GM12878 (cell line): ENCODE measurements at regions not wholly inside any gene's neighbourhood (a gene's known extent, or its start where the extent isn't known, plus 50 kb on each side); places are given as distances from the start of the nearest gene placed in this dataset.

Source experiments
- ATAC-seq: fragments of 200-7000 bp; cut with Tn5 transposase; 3 replicates; pipeline ENCODE4 v1.9.1; 2020; ENCODE audit warnings: mild to moderate bottlenecking, moderate library complexity
- BruUV-seq: library from RNA; stranded (reverse); fragments of 400-500 nt; replicated peaks from 2 replicates; lab custom pipeline; 2021; lab: Mats Ljungman, UMichigan
- CTCF ChIA-PET: fragments of 300-600 bp; sonication (Branson Sonifier 250); formaldehyde crosslinking; extraction: SDS; loops from one replicate; lab custom pipeline; 2021; ENCODE audit warnings: inconsistent platforms; lab: Yijun Ruan, JAX
- POLR2A ChIA-PET: fragments of 350-600 bp; formaldehyde crosslinking; extraction: SDS; loops from one replicate; lab custom pipeline; 2021; ENCODE audit warnings: inconsistent platforms; lab: Charles Lee
- RAD21 ChIA-PET: fragments of 300-600 bp; sonication (Branson Sonifier 250); formaldehyde crosslinking; loops from one replicate; lab custom pipeline; 2023; ENCODE audit warnings: antibody characterized with exemption; ENCODE audit not compliant: unreplicated experiment; lab: Charles Lee
- SMC1A ChIA-PET: fragments of 300-600 bp; sonication (Branson Sonifier 250); formaldehyde crosslinking; loops from one replicate; lab custom pipeline; 2023; ENCODE audit not compliant: unreplicated experiment, uncharacterized antibody; lab: Charles Lee
- DNase-seq: peaks from one replicate; pipeline ENCODE4 v3.0.0-alpha.2; 2011; ENCODE audit warnings: low read depth, low spot score
- FAIRE-seq: peaks from 3 replicates; lab custom pipeline; 2011; peaks lifted over from hg19 to GRCh38; lab: Jason Lieb, UNC
- H2AFZ ChIP-seq: 2 replicates; pipeline ENCODE4 v1.6.0; 2011; ENCODE audit warnings: low read depth, low read length, control low read depth; ENCODE audit not compliant: control insufficient read depth
- H3K27ac ChIP-seq: 2 replicates; pipeline ENCODE4 v1.5.1; 2011; ENCODE audit warnings: control low read depth; ENCODE audit not compliant: control insufficient read depth, insufficient read depth
- H3K27me3 ChIP-seq, 2 experiments: replicated peaks in 1 of 2; 2 replicates each; pipeline versions ENCODE4 v1.6.0 to v1.6.1; 2011; ENCODE audit warnings: low read length in 1 of 2; ENCODE audit not compliant: control insufficient read depth in 2 of 2, insufficient read depth in 2 of 2
- H3K36me3 ChIP-seq, 2 experiments: 2 replicates each; pipeline ENCODE4 v1.5.1; 2011; ENCODE audit warnings: low read length in 1 of 2; ENCODE audit not compliant: control insufficient read depth in 2 of 2, insufficient read depth in 2 of 2
- H3K4me1 ChIP-seq: 2 replicates; pipeline ENCODE4 v1.6.1; 2011; ENCODE audit warnings: mild to moderate bottlenecking, low read length, moderate library complexity, mixed read lengths; ENCODE audit not compliant: control insufficient read depth, insufficient read depth
- H3K4me2 ChIP-seq: 2 replicates; pipeline ENCODE4 v1.6.0; 2011; ENCODE audit warnings: control low read depth; ENCODE audit not compliant: control insufficient read depth, insufficient read depth
- H3K4me3 ChIP-seq: fragments of 200-600 bp; sonication (generic); 2 replicates; pipeline ENCODE4 v1.5.1; 2016
- H3K79me2 ChIP-seq: 2 replicates; pipeline ENCODE4 v1.6.0; 2011; ENCODE audit warnings: low read length; ENCODE audit not compliant: control insufficient read depth, insufficient read depth
- H3K9ac ChIP-seq: 2 replicates; pipeline ENCODE4 v1.8.0; 2011; ENCODE audit warnings: low read length, control low read depth, mixed read lengths; ENCODE audit not compliant: control insufficient read depth, insufficient read depth
- H3K9me3 ChIP-seq: replicated peaks from 3 replicates; pipeline ENCODE4 v1.5.1; 2011; ENCODE audit warnings: mild to moderate bottlenecking, low read length; ENCODE audit not compliant: control insufficient read depth, insufficient read depth
- H4K20me1 ChIP-seq: 2 replicates; pipeline ENCODE4 v1.6.0; 2011; ENCODE audit not compliant: control insufficient read depth, insufficient read depth
- CHD1 ChIP-seq: IDR thresholded peaks from 2 replicates; pipeline ENCODE4 v1.6.1; 2012; ENCODE audit warnings: low read depth, low read length, improper control_type of control experiment
- KLF5 ChIP-seq: fragments of 450-650 bp; IDR thresholded peaks from 2 replicates; pipeline ENCODE4 v1.6.1; 2014; ENCODE audit warnings: mild to moderate bottlenecking; ENCODE audit not compliant: partially characterized antibody
- MTA2 ChIP-seq: fragments of 450-650 bp; IDR thresholded peaks from 2 replicates; pipeline ENCODE4 v1.6.1; 2016; ENCODE audit warnings: low read depth, mild to moderate bottlenecking, moderate library complexity
- NBN ChIP-seq: fragments of 450-650 bp; IDR thresholded peaks from 2 replicates; pipeline ENCODE4 v1.6.1; 2016
- RELA ChIP-seq: fragments of 450-650 bp; IDR thresholded peaks from 2 replicates; pipeline ENCODE4 v1.8.0; 2014; ENCODE audit warnings: borderline replicate concordance; ENCODE audit not compliant: partially characterized antibody
- ZNF592 ChIP-seq: fragments of 450-650 bp; IDR thresholded peaks from 2 replicates; pipeline ENCODE4 v1.6.1; 2017; ENCODE audit warnings: mild to moderate bottlenecking, moderate library complexity
- WGBS: methylation state at CpG from one replicate; pipeline ENCODE4 v1.1.6; 2016; ENCODE audit warnings: low lambda C conversion rate; ENCODE audit not compliant: insufficient replicate concordance, insufficient coverage; ENCODE audit errors: missing lambda C conversion rate; 5-methylcytosine and 5-hydroxymethylcytosine counted together
- in situ Hi-C: fragments of 300-500 bp; cut with MboI; formaldehyde crosslinking; loops from 9 replicates; pipeline ENCODE4 v1.14.3; 2018; ENCODE audit warnings: mixed read lengths
- intact Hi-C: fragments of 100-400 bp; cut with micrococcal nuclease; formaldehyde crosslinking; loops from one replicate; pipeline ENCODE4 v1.14.2; 2022; ENCODE audit not compliant: unreplicated experiment

DNA sequence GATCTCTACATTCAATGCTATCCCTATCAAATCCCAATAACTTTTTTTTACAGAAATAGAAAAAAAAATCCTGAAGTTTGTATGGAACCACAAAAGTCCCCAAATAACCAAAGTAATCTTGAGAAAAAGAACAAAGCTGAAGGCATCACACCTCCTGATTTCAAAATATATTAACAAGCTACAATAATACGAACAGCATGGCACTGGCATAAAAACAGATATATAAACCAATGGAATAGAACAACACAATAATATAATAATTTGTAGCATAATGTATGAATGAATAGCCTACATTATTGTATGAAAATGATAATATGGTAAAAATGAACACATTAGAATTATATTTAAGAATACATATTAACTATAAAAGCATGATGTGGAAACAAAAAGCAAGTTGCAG is 76.7 kb upstream of the TMC3 start:
- ChIA-PET POLR2A (no interaction called here), CTCF (no interaction called here), RAD21 (no interaction called here)
- H3K27ac ChIP-seq, result no peak overlapping the region
- H3K79me2 ChIP-seq, result no peaks in the 10 kb centered on the region
- ATAC-seq, result no peak
- no peak overlapping the region for H3K4me2 ChIP-seq
- no peak overlapping the region for H2AFZ ChIP-seq
- no peaks in the 10 kb centered on the region for H4K20me1 ChIP-seq
- H3K9me3 ChIP-seq, result no peaks in the 10 kb centered on the region
- H3K27me3 ChIP-seq, result no peaks in the 10 kb centered on the region
- FAIRE-seq, result no peak
- no peaks in the 10 kb centered on the region for H3K36me3 ChIP-seq
- DNase-seq, result no peak
- no TSS peak for BruUV-seq
- WGBS, result 0% methylated on average over 1 of the region's 1 CpG
- no peak overlapping the region for H3K4me3 ChIP-seq
- TF ChIP-seq KLF5, result no peak
- TF ChIP-seq MTA2, result no peak
- no peak for TF ChIP-seq RELA
- no peak for TF ChIP-seq ZNF592
- TF ChIP-seq CHD1, result no peak
- TF ChIP-seq NBN, result no peak
- TF ChIP-seq, all 136 proteins: peak for 0
- intact Hi-C loops (no loop called here), in situ Hi-C loops (no loop called here)
- SMC1A ChIA-PET, result no interaction called here
- Histone ChIP-seq H3K4me1 (no peaks in the 10 kb centered on the region), H3K9ac (no peak overlapping the region)
